ENCODE measurements at regions not wholly inside any gene's neighbourhood (a gene's known extent, or its start where the extent isn't known, plus 50 kb on each side); places are given as distances from the start of the nearest gene placed in this dataset.

- no peak for TF ChIP-seq ZBTB4 (CRISPR knock-in tag; IDR thresholded peaks at IDR 0.05)
Observed at GRCh38 chr2:43169099-43169945, 57.1 kb downstream of the ZFP36L2 start (continued).

GRCh38 chr2:43168016-43168369, 58.4 kb downstream of the ZFP36L2 start:
- no peak overlapping the region for H3K27ac ChIP-seq (ENCODE audit: control insufficient read depth, insufficient read depth)
- CTCF ChIA-PET, result interaction anchor here (0.8 to 8.6 kb wide), 5 partner anchors 54 to 316 kb away, joined by 3 to 103 read pairs (median 6); partner anchors contain the start of gene ZFP36L2
- SMC1A ChIA-PET (ENCODE audit: uncharacterized antibody, unreplicated experiment), result interaction anchor here (1.1 to 10.8 kb wide), 7 partner anchors 17 to 316 kb away, joined by 3 to 147 read pairs (median 6); partner anchors contain the start of gene ZFP36L2
- BruUV-seq (replicated peaks), result no TSS peak
- no peaks in the 10 kb centered on the region; a peak in 1 of 4 replicates for H3K27me3 ChIP-seq (replicated peaks in 1 of 2; ENCODE audit: control insufficient read depth in 2 of 2, insufficient read depth in 2 of 2, low read length in 1 of 2)
- H3K79me2 ChIP-seq (ENCODE audit: control insufficient read depth, insufficient read depth, low read length), result no peaks in the 10 kb centered on the region
- H3K9me3 ChIP-seq (replicated peaks; ENCODE audit: control insufficient read depth, insufficient read depth, low read length), result no peaks in the 10 kb centered on the region
- no peaks in the 10 kb centered on the region for H3K36me3 ChIP-seq (ENCODE audit: control insufficient read depth in 2 of 2, insufficient read depth in 2 of 2, low read length in 1 of 2)
- no peak for ATAC-seq
- intact Hi-C loops (cut with micrococcal nuclease; ENCODE audit: unreplicated experiment) (no loop called here), in situ Hi-C loops (cut with MboI) (no loop called here)
- H3K4me3 ChIP-seq, result no peak overlapping the region
- H2AFZ ChIP-seq (ENCODE audit: control insufficient read depth, low read depth, low read length), result no peak overlapping the region
- FAIRE-seq, result no peak
- 100% methylated on average over 1 of the region's 1 CpG for WGBS (ENCODE audit: insufficient coverage, insufficient replicate concordance, low lambda C conversion rate, missing lambda C conversion rate)
- H3K4me1 ChIP-seq (ENCODE audit: control insufficient read depth, insufficient read depth, low read length), result peaks cover 19% of the 10 kb centered on the region
- no peak overlapping the region for H3K4me2 ChIP-seq (ENCODE audit: control insufficient read depth, insufficient read depth)
- DNase-seq (ENCODE audit: low read depth, low spot score), result no peak
- POLR2A ChIA-PET, result interaction anchor here (0.5 to 1.1 kb wide), 3 partner anchors 23 to 61 kb away, joined by 3 to 4 read pairs (median 4); no protein-coding TSS in a partner anchor
- no peaks in the 10 kb centered on the region for H4K20me1 ChIP-seq (ENCODE audit: control insufficient read depth, insufficient read depth)
- TF ChIP-seq IKZF2 (IDR thresholded peaks at IDR 0.05) (no peak), ZNF207 (IDR thresholded peaks at IDR 0.05; ENCODE audit: borderline replicate concordance) (no peak), ZBTB33 (IDR thresholded peaks at IDR 0.05) (no peak), SMC3 (IDR thresholded peaks at IDR 0.05; ENCODE audit: borderline replicate concordance, low read length) (no peak), ELK1 (IDR thresholded peaks at IDR 0.05; ENCODE audit: low read depth, low read length) (no peak)
- no peak overlapping the region for H3K9ac ChIP-seq (ENCODE audit: control insufficient read depth, insufficient read depth, low read length)
- RAD21 ChIA-PET (ENCODE audit: unreplicated experiment), result interaction anchor here (0.6 to 5.9 kb wide), 10 partner anchors 8 to 397 kb away, joined by 3 to 70 read pairs (median 8); partner anchors contain the start of gene ZFP36L2
